ENCODE measurements at regions not wholly inside any gene's neighbourhood (a gene's known extent, or its start where the extent isn't known, plus 50 kb on each side); places are given as distances from the start of the nearest gene placed in this dataset.

GRCh38 chr1:88039240-88039639 lies 644.8 kb upstream of the PKN2 start:
- TF ChIP-seq CTCF (IDR thresholded peaks at IDR 0.05) (no peak), POLR2A (IDR thresholded peaks at IDR 0.05) (no peak)

Data from testis (tissue), 2 donors.